ENCODE measurements at regions not wholly inside any gene's neighbourhood (a gene's known extent, or its start where the extent isn't known, plus 50 kb on each side); places are given as distances from the start of the nearest gene placed in this dataset.
"Not testable (repeated sequence)": the region's sequence is repeated elsewhere in the genome, so short reads cannot be mapped to it uniquely, and the experiment has no call there.

DNA sequence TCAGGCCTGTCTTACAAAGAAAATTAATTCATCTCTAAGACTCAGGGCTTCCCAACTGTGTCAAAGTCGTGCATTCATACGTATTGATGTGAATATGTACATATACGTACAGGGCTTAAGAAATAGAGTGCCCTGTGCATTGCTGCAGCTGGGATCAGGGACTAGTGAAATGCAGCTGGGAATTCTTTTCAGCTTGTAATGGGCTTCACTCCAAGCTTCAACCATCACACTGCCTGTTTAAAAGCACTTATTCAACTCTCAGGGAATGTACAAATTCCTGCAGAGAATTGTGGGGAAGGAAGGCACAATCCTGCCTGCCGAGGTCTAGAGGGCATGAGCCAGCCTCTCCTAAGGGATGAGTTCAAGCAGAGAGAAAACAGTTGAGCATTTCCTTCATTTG lies 59.6 kb upstream of the MAN2A1 start:
- DNase-seq, result no peak

DNA sequence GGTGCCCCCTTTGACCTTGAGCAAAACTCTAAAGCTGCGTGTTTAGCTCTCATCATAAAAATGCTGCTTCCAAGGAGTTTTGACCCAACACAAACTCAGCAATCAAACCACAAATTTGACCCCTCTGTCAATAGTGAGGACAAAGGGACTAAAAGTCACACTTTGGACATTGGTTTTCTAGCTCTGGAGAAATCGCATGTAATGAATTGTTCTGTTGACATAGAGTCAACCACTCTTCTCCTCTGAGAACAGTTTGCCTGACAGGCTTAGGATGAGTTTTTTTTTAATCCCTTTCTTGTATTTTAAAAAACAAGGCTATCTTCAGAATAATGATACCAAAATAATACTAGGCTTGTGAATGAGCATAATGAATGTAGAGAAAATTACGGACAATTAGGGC lies 61.1 kb upstream of the MAN2A1 start:
- DNase-seq, result no peak

DNA sequence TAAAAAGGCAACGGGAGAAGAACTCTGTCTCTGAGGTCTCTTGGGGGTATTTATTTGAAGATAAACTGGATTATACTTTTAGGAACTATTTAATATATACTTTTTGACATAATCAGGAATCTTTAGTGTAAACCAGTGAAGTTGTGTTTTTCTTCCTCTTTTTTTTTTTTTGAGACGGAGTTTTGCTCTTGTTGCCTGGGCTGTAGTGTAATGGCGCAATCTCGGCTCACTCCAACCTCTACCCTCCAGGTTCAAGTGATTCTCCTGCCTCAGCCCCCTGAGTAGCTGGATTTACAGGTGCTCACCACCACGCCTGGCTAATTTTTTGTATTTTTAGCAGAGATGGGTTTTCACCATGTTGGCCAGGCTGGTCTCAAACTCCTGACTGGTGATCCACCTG lies 68.5 kb upstream of the MAN2A1 start:
- DNase-seq, result not testable (repeated sequence)

DNA sequence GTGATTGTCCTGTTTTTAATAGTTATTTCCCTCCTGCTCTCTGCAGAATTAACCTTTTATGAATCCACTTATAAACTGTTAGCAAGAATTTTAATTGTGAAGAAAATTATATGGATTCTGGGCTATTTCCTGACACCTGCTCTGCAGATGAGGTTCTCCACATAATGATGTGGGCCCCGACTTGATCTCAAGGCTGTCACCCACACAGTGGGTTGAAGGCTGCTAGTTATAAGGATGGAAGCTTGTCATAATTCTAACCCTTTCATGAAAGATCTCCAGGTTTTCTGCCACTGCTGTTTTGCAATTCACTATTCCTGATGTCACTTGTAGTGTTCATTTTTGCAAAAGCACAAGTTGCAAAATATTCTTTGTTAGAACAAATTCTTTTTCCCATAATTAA lies 69.1 kb upstream of the MAN2A1 start:
- DNase-seq, result no peak

DNA sequence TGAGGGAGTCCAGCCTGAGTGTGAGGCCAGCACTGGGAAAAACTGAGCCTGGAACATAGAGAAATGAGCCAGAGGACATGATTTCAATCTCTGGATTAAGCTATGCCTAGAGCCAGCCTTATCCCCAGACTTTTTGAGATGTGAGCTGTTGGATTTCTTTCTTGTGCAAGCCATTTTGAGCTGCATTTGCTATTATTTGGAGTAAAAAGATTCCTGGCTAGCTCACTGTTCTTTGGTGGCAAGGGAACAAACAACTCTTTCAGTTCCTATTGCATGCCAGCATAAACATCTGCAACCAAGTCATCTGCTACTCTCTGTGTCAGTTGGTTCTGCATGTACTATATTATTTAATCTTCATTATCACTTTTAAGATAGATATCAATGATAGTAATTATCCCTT lies 70.1 kb upstream of the MAN2A1 start:
- no peak for DNase-seq

DNA sequence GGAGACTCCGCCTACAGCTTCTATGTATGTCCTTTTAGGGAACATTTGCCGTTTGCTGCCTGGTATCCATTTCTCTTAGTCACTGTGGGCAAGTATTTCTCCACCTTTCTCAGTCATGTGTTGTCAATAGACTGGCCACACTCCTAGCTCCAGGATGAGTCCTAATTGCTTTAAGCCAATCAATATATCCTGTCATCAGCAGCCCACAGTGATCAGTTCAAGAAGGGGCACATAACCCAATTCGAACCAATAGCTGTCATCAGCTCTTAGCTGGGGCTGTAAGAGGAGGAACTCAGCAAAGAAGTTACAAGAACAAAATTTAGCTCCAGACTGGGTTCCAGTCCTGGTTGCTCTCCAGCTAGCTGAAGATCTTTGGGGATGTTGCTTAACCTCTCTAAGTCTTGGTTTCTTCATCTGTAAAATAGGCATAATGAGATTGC lies 70.7 kb upstream of the MAN2A1 start:
- no peak for DNase-seq

DNA sequence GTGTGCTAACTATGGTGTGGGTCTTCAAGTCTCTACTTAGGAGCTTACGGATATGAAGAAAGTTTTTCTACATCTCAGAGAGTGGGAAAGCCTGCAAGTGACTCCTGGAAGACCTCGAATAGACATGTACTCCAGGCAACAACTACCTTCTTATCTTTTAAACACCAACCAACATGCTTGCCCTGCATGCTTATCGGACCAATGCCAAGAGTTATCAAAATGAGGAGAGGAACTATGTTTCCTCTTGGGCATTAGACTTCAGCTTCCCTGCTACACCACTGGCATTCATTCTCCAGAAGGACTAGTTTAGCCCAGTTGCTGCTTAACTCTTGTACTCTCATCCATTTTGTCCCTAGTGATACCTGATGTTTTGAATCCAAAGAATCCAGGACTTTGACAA lies 74.7 kb upstream of the MAN2A1 start:
- no peak for DNase-seq

DNA sequence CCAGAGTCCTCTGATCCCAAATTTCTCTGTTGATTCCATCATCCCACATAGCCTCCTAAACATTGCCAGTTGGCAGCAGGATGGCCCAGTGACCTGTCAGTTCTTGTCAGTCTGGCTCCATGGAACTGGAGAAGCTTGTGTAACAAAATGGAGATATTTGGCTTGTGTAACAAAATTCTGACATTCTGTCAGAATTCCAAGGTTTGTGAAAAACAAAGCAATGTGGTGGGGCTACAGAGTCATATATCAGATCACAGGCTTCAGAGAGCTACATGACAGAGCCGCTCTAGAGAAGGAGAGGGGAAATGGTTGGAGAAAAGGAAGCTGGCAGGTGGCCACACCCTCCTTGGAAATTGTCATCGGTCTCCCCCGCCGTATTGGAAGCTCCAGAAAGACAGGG lies 75.4 kb upstream of the MAN2A1 start:
- DNase-seq, result no peak

DNA sequence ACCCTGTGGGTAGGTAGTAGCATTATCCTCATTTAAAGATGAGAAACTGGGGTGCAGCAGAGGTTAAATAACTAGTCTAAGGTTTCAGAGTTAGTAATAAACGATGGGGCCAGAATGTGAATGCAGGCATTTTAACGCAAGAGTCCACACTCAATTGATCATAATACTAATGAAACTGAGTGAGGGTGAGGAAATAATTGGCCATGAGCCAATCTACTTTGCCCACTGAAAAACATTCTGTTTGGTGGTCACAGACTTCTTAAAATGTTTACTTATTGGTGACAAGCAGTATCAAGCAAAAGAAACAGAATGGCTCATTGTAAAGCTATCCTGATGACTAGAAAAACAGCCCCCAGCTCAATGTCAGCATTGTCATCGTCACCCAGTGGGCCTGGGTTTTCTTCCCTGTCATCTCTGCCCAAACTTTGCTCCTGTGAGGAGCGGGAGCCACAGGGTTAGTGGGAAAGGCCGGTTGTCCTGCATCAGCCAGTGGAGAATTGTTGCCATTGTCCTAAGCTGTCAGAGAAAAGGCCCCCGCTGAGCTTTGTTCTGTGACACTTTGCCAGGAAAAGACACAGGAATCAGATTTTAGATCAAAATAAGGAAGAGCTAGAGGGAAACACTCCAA lies 77.3 kb upstream of the MAN2A1 start:
- DNase-seq, result no peak

DNA sequence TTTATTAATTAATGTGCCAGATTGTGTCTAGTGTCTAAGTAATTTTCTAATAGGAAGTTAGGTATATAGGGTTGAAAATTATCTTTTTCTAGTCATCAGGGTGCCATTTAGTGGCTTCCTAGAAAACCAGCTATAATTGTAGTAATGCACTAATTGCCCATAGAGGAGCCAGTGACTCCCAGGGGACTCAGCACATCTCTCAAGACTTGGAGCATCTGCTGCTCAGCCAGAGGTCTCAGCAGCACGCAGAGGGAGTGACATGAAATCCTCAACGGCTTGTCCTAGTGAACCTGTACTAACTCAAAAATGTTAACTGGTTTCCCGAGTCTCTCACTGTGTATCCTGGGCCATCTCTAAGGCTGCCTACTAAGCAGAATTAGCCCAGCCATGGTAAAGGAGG lies 78.2 kb upstream of the MAN2A1 start:
- no peak for DNase-seq

DNA sequence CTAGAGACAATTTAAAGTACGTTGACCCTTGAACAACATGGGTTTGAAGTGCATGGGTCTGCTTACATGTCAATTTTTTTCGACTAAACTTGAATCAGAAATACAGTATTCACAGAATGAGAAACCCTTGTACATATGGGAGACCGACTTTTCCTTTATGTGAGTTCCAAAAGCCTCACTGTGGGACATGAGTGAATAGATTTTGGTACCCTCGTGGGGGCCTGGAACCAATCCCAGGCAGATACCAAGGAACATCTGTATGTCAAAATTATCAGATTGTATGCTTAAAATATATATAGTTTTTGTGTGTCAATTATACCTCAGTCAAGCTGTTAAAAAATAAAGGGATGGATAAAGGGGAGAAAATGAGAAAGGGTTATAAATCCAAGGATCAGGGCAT lies 78.7 kb upstream of the MAN2A1 start:
- no peak for DNase-seq

DNA sequence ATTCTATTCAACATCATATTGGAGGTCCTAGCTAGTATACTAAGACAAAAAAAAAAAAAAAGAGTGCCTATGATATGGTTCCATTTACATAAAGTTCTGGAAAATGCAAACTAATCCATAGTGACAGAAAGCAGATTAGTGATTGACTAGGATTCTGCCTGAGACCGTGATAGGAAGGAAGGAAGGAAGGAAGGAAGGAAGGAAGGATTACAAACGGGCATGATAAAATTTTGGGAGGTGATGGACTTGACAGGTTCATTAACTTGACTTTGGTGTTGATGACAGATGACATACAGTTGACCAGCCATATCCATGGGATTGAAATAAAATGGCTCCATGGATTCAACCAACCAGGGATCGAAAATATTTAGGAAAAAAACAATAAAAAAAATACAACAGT lies 79.1 kb upstream of the MAN2A1 start:
- no peak for DNase-seq

DNA sequence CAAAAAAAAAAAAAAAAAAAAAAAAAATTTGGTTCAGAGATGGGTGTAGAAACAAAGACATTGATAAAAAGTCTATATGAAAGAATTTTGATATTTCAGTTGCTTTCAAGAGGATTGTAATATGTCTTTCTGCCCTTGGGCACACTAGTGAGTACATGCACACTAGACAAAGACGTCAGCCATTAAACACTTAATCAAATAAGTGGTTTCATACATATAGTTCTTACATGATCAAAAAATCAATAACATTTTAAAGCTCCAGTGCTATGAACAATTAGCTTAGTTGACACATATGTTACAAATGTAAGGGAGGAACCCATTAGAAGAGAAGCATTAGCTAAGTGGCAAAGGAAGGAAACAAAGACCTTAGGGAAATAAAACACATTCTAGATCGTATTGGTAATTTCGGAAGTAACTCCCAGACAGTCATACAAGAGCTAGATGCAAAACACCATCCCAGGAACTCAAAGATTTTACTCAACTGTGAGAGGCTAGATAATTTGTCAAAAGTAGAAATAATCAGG lies 84.5 kb upstream of the MAN2A1 start:
- DNase-seq, result no peak

DNA sequence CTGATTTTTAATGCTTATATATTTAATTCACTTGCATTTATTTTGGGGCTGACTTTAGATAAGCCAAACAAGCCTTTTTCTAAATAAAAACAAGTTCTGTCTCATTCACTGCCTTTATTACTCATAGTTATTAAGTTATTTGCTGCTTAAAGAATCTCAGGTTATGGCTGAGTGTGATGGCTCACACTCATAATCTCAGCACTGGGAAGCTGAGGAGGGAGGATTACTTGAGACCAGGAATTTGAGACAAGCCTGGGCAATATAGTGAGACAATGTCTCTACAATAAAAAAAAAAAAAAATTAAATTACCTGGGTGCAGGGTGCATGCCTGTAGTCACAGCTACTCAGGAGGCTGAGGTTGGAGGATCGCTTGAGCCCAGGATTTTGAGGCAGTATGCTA lies 85.0 kb upstream of the MAN2A1 start:
- DNase-seq, result no peak

DNA sequence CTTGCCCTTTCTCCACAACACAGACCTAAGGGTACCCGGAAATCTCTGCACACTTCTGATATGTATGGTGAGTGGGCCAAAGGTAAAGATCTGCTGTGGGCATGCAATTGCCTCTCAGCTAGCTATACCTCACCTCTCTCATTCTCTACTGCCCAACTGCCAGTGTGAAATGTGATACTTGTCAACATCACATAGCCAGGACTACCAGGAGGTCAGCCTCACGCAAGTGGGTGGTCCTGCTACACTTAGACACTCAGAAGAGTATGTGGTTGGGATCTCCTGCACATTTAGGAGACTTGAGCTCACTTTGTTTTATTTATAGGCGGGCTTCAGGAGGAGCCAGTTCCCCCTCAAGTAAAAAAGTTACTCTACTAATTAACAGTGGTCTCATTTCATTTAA lies 88.0 kb upstream of the MAN2A1 start:
- DNase-seq, result no peak

DNA sequence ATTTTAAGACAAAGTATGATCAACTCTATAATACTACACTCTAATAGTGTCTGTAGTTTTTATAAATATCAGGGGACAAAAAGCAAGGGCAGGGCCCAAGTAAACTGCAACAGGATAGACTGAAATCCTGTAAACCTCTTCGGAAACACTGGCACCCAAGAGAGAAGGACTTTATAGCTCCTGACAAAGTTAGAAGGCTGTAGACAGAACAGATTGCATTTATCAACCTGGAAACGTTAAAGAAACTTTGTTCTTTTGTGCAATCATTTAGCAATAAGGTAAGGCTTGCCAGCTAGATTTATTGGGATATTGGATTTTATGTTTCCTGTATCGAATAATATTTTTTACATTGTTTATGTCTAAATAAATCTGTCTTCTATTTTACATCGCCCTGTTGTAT lies 91.8 kb upstream of the MAN2A1 start:
- no peak for DNase-seq

DNA sequence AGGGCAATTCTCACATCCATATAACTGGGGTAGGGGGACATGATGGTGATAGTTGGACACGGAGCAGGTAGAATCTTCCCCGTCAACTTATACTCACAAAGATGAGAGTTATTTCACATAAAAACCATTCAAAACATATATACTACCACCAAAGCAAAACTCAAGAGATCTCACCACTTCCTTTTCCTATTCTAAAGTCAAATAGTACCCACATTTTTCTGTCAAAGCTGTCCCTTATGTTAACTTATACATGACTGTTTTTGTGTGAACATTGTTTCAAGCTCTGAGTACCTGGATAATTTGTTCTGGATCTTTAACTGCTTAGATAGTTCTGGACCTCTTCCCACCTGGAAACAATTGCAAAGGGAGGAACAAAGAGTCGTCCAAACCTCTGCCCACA lies 95.5 kb upstream of the MAN2A1 start:
- no peak for DNase-seq

DNA sequence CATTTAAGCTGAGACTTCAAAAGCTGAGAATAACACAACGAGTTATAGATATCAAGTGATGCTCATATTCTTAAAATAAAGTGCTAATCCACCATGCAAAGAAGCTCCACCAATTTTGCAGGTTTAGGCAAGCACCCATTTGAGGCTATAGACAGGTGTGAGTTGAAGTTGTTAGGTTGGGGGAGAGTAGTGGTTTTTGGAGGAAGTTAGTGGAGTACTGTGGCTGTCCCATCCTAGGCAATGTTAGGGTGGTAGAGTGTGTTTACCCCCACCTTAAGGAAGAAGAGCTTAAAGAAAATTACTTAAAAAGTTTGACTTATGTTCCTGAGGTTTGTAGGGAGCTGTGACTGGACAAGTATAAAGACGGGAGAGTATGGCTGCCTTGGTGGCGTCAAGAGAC lies 98.9 kb upstream of the MAN2A1 start:
- no peak for DNase-seq

DNA sequence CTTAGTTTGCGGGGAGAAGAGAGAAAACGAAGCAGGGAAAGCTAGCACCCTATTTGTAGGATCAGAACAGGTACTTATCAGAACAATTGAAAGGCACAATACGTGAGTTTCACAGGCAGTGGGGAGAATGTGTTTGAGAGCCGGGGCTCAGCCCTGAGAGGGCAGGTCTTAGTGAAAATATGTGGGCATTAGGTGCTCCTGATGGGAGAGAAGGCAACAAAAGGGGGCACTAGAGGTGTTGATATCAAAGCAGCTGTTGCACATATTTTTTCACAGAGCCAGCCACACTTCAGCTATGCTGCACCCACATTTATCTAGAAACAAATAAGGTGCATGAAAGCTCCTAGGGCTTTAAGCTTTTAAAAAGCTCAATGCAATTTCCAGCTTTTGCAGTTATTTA lies 99.7 kb upstream of the MAN2A1 start:
- DNase-seq, result no peak

DNA sequence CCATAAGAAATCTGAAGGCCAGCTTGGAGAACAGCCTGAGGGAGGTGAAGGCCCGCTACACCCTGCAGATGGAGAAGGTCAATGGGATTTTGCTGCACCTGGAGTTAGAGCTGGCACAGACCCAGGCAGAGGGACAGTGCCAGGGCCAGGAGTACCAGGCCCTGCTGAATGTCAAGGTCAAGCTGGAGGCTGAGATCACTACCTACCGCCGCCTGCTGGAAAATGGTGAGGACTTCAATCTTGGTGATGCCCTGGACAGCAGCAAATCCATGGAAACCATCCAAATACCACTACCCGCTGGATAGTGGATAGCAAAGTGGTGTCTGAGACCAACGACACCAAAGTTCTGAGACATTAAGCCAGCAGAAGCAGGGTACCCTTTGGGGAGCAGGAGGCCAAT lies 100.5 kb upstream of the MAN2A1 start:
- DNase-seq, result no peak

DNA sequence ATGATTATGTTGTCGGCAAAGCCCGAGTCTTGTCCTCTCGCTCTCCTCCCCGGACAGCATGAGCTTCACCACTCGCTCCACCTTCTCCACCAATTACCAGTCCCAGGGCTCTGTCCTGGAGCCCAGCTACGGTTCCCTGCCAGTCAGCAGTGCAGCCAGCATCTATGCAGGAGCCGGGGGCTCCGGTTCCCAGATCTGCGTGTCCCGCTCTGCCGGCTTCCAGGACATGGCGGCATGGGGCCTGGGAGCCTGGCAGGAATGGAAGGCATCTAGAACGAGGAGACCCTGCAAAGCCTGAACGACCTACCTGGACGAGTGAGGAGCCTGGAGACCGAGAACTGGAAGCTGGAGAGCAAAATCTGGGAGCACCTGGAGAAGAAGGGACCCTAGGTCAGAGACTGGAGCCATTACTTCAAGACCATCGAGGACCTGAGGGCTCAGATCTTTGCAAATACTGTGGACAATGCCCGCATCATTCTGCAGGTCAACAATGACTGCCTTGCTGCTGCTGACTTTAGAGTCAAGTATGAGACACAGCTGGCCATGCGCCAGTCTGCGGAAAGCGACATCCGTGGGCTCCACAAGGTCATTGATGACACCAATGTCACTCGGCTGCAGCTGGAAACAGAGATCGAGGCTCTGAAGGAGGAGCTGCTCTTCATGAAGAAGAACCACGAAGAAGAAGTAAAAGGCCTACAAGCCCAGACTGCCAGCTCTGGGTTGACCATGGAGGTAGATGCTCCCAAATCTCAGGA lies 101.3 kb upstream of the MAN2A1 start:
- DNase-seq, result no peak

DNA sequence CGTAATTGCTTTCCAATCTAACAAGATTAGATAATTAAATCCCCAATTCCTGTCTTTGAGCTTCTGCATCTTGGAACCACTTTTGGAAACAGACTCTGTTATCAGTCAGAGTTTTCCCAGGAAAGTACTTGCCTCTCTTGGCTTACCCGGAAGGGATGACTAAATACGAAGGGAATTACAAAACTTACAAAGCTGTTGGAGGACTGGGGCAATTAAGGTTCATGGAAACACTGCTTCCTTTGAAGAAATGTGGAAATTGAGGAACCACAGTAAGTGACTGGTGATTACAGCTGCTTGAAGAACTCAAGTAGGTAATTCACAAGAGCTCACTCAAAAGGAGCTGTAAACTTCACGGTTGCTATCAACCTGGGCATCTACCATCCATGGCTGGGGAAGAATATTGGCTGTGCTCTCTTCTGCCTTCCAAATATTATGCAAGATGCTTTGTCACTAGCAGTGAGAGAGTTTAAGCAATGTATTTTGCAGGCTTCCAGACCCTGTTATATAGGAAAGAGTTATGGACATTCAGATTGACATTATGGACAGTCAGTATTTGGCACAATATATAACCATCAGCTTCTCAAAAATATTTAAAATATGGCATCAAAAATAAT lies 104.6 kb upstream of the MAN2A1 start:
- DNase-seq, result no peak

DNA sequence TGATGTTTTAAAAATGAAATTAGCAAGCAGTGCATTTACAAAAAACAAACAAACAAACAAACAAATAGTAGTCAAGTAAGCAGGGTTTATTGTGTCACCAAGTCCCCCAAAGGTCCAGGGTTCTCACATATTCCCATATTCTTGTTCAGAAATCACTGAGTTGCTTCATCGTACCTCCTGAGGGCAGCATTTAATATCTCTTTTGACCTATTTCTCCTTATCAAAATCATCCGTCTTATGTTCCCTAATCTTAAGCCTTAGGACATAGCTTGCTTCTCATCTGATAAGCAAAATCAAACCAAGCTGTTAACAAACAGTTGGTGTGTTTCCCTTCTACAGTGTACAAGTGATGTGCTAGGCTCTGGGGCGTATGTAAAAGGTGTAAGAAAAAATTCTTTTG lies 109.5 kb upstream of the MAN2A1 start:
- DNase-seq, result no peak

DNA sequence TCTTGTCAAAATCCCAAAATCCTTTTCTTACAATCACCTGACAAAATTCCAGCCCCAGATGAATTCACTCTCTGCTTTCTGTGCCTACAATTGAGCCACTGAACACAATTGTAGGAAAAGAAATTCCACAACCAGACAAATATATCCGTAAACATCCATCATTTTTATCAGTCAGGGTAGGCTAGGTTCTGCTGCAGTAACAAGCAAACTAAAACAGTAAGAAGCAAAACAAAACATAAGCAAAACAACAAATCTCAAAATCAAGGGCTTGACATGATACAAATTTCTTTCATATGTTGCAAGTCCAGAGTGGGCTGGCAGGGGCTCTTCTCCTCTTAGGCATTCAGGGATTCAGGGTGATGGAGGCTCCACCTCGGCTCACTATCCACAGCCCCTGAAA lies 114.2 kb upstream of the MAN2A1 start:
- DNase-seq, result no peak

Data from stimulated activated CD8-positive, alpha-beta memory T cell treated with anti-CD3 and anti-CD28 coated beads, Interleukin-4, amount 100 ng/mL, for 48 hours (primary cell).